HG02852 (cell line): ENCODE measurements at regions not wholly inside any gene's neighbourhood (a gene's known extent, or its start where the extent isn't known, plus 50 kb on each side); places are given as distances from the start of the nearest gene placed in this dataset.
A peak's percentile ranks its signal among the peaks of the same experiment; 100 is the strongest.

Experiments
- ATAC-seq: cut with Tn5 transposase; IDR thresholded peaks from one replicate; pipeline ENCODE4 v1.9.1; 2021; ENCODE audit warnings: mild to moderate bottlenecking, moderate library complexity; ENCODE audit not compliant: unreplicated experiment

DNA sequence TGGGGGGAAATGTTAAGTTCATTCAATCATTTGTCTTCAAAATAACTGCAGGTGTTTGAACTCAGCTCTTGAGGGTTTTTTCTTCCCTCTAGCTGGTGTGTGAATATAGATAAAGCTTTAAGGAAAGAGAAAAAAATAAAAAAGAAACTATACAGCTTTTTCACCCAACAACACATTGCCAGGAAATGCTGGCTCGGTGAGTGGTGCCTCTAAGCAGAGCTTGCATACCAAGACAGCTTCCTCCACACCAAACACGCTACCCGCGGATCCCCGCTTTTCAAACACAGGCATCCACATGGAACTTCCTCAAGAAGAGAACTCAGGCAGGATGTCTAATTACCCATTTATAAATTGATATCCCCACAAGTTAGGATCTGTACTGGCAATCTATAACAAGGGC is 69.8 kb upstream of the TANK start:
- peak; percentile 47 for ATAC-seq

DNA sequence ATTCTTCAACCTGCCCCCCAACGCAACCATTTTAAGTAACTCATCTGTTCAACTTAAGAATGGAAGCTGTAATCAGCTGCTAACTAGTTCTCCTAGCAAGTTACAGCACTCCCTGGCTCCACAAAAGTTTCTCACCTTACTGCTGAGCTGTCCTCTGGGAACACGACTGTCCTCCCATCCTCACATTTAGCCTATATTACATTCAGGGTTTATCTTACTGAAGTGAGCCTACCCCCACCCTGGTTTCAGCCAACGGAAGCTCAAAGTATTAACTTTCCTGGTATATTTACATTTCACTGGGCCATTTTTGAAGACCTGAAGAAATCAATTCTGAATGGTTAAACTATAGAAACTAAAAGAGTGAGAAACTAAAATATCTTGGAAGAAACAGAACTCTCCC is 64.9 kb upstream of the TANK start:
- no peak for ATAC-seq

DNA sequence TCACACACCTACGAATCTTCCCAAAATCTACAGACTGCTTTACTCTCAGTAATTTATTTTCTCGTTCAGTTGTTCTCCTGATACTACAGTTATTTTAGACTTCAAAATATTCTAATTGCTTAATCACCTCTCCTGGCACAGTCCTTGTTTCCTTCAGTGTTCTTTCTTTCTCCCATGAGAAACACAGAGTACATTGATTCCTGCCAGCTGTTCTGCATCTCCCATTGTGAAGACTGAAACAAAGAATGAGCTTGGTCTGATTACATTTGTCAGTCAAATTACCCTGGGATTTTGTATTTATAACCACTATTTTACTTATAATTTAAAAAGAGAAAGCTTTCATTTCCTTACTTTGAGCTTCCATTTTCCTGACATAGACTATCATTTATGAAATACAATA is 63.9 kb upstream of the TANK start:
- no peak for ATAC-seq

DNA sequence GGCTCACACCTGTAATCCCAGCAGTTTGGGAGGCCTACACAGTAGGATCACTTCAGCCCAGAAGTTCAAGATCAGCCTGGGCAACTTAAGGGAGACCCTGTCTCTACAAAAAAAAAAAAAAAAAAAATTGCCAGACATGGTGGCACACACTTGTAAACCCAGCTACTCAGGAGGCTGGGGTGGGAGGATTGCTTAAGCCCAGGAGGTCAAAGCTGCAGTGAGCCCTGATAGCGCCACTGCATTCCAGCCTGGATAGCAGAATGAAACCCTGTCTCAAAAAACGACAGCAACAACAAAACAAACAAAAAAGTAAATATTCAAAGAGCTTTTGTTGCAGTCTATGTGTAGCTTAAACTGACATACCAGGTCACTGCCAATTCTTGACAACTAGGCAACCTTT is 63.1 kb upstream of the TANK start:
- ATAC-seq = no peak

DNA sequence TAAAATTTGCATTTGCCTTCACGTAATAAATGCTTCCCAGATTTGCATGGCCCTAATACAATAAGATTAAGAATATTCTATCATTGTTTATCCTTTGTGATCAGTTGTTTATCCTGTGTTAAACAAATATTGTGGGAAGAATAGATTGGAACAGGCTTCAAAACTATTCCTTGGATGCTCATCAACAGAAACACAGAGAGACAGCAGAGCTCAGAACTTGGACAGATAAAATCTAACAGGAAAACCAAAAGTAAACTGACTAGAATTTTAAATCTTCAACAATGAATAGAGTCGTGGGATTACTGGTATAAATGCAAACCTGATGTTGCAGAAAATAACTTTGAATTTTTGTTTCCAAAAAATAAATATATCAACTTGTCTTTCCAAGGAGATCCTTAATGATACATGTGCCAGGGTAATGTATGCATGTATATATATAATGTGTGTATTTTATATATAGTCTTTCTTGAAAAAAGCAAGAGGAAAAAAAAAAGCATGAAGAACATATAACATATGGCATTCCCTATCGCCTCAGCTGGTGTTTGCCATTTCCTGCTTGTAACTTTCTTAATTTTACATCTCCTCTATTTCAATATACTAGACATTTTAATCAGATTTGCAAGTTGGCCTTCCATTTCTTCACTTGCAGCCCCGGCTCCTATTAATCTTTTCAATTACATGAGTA is 59.9 kb upstream of the TANK start:
- no peak for ATAC-seq

DNA sequence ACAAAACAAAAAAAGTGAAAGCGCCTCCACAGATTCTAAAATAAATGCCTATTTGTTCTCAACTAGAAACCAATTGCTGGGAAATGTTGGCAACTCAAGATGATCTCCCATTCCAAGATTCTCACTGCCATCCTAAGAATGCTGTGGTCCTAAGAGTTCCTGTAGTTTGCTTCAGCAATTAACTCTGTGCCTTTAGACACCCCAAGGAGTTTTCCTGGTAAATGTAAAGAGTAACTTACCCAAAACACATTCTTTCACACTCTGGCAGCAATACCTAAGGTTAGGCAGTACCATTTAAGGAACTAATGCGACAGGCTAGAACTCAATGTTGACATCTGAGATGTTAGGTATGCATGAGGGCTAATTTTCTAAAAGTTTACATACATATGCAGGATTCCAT is 58.8 kb upstream of the TANK start:
- ATAC-seq = no peak

DNA sequence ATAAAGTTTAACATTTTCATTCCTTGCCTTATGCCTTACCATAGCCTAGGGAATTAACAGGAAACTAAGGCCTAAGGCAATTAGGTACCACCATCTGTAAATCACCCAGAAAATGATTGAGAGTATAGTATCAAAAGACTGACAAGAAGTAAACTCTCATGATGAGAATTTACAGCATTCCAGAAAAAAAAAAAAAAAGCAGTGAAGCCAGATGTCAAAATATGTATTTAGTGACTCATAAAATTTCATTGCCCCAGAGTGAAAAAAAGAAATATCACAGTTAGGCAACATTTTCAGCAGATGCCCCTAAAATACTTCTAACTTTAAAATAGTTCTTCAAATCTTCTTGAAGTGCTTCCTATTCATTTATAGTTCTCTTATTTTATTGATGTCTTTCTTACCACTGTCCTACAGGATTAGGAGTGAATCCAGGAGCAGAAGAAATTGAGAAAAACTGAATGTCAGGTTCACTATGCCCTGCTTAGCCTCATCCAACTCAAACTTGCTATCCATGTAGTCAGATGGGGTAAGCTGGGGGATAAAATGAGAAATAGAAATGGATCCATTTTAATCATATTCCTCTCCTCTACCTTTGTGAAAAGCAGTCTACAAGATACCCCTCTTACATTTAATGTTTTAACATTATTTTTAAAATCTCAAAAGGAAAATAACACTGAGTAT is 57.3 kb upstream of the TANK start:
- no peak for ATAC-seq

DNA sequence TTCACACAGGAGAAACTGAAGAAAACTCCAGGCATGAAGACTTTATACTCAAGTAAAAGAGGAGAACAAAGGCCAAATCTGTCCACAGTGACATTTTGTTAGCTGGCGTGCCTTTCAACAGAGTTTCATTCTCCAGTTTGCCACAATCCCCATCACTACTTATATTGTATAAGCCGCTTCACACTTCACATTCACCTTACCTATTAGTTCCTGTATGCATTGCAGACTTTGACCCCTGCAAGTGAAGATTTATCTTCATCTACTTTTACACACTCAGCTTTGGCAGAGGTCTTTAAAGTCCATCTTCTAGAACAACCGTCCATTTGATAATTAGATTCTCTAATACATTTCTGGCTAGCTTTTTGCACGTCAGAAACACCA is 56.8 kb upstream of the TANK start:
- ATAC-seq = no peak

DNA sequence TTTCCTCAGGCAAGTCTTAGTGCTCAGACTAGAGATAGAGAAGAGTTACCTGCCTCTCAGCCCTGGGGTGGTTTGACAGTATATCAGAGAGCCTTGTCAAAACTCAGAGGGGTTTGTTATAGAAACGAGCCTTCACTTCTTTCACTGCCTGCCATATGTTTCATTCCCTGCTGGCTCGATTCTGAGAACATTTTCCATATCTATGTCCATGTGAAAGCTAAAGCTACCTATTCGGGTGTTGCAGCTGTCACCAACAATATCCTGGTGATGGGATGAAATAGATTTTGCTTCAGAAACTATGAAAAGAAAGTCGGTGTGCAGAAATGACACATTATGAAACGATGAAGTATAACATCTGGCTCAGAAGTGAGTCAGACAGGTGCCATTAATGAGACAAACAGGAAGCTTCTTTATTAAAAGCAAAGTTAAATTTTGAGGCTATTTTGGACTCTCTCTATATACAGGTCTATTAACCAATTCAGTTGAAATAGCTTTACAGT is 56.1 kb upstream of the TANK start:
- peak; percentile 94 for ATAC-seq

DNA sequence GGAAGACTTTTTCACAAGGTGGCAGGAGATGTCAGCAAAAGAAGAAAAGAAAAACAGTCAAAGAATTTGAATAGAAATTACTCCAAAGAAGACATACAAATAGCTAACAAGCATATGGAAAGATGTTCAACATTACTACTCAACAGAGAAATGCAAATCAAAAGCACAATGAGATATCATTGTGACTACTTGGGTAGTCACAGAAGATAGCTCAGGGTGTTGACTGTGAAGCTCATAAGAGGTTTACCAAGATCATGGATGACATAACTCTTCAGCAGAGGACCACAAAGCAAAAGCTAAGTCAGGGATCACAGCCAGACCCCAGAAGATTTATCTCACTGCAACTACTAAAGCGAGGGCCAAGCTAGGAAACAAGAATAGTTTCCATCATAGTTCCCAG is 53.0 kb upstream of the TANK start:
- no peak for ATAC-seq
